Fibroblast of the aortic adventitia (primary cell): ENCODE measurements at regions not wholly inside any gene's neighbourhood (a gene's known extent, or its start where the extent isn't known, plus 50 kb on each side); places are given as distances from the start of the nearest gene placed in this dataset.

Experiments
- DNase-seq: peaks from one replicate; pipeline ENCODE4 v3.0.0-alpha.2; 2010; ENCODE audit warnings: low read depth
- H3K4me3 ChIP-seq: 2 replicates; pipeline ENCODE4 v1.5.1; 2011; ENCODE audit warnings: low read depth, mild to moderate bottlenecking, control low read depth, low read length, moderate library complexity
- TF ChIP-seq, protein P1 (sequence below): IDR thresholded peaks from 2 replicates; pipeline ENCODE4 v1.5.1; 2011; ENCODE audit warnings: mild to moderate bottlenecking, low read length, control low read depth, inconsistent platforms; ENCODE audit not compliant: insufficient read depth

DNA sequence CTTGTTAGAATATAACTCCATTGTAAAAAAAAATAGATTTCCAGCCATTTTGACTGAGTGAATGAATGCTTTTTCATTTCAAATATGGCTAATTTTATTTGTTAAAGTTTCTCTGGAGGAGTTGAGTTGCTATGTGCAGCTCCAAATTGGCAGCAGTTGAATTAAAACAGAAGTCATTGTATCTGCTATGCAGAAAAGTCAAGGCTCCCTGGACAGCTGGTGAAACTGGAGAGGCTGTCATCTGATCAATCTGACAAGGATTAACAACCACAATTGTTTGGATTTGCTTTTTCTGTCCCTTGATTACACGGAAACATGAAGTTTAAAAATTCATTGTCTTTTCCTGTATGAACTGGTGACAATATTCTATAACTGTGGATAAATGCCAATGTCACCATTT is 713.9 kb downstream of the EFNA5 start:
- no peak overlapping the region for H3K4me3 ChIP-seq
- TF ChIP-seq, protein P1, sequence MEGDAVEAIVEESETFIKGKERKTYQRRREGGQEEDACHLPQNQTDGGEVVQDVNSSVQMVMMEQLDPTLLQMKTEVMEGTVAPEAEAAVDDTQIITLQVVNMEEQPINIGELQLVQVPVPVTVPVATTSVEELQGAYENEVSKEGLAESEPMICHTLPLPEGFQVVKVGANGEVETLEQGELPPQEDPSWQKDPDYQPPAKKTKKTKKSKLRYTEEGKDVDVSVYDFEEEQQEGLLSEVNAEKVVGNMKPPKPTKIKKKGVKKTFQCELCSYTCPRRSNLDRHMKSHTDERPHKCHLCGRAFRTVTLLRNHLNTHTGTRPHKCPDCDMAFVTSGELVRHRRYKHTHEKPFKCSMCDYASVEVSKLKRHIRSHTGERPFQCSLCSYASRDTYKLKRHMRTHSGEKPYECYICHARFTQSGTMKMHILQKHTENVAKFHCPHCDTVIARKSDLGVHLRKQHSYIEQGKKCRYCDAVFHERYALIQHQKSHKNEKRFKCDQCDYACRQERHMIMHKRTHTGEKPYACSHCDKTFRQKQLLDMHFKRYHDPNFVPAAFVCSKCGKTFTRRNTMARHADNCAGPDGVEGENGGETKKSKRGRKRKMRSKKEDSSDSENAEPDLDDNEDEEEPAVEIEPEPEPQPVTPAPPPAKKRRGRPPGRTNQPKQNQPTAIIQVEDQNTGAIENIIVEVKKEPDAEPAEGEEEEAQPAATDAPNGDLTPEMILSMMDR, result no peak
- no peak for DNase-seq

DNA sequence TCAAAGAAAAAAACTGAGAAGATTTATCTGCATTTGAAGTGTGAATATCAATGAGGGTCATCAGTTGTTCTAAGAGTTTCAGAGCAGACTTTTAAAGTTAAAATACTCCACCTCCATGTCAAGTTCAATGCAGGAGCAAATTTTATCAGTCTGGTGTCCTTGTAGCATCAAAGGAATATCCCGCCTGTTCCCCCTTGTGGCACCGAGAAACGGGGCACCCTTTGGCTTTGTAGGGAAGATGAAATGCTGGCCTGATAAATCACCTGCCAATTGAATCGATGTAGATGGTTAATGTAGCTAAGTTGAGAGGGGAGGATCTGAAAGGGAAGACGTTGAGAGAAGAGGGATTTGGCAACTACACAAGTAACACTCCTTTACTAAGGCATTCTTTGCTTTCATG is 714.5 kb downstream of the EFNA5 start:
- TF ChIP-seq, protein P1, result no peak
- DNase-seq, result no peak
- no peak overlapping the region for H3K4me3 ChIP-seq

DNA sequence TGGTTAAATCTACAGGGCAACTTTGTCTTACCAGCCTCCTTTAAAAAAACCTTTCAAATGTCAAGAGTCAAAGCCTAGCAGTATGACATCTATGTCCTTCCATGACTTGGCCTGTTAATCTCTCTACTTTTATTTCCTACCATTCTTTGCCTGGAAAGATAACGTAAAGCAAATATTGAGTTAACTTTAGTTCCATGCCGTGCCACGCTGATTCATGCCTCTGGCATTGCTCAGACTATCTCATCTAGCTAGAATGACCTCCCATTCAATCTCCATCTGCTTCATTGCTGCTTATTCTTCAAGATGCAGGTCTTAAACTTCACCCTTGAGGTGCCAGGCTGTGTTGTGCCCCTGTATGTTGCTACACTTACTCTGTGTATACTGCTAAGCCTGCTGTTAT is 729.8 kb downstream of the EFNA5 start:
- DNase-seq, result peak; percentile 2
- TF ChIP-seq, protein P1, result no peak
- H3K4me3 ChIP-seq, result no peak overlapping the region

DNA sequence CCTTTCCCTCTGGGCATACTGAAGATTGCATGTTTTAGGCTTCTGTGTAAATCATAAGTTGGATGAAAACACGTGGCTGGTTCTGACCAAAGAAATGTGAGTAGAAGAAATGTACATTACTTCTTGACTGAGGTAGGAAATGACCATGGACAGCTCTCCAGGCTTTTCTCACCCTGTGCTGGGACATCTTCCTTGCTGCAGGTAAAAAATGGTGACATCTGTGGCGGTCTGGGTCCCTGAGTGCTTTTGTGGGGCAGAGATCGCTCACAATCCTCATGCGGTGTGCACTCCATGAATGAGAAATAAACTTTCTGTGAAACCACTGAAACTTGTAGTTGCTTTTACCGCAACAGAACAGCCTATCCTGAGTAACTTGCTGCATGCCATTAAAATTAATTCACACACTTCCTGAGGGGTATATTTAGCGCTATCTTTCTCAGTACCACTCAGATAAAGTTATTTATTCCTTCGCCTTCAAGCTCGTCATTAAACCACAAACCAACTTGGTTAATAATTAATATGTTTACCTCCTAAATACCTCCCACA is 730.4 kb downstream of the EFNA5 start:
- no peak overlapping the region for H3K4me3 ChIP-seq
- TF ChIP-seq, protein P1, result no peak
- DNase-seq, result no peak

DNA sequence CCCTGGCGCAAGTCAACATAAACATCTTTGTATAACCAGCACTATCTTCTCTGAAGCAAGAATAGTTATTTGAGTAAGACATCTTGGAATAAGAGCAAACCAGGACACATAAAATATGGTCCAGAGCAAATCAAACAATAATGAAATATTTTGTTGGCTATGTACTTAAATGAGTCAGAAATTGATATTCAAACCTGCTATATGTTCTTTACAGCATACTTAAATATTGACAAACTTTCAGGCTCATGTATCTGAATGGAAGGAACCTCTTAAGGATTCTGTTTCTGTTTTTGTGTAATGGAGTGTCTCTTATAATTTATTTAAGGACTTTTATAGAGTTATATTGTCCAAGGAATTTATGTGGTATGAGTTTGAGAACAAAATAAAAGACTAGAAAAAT is 747.3 kb downstream of the EFNA5 start:
- DNase-seq, result no peak
- no peak overlapping the region for H3K4me3 ChIP-seq
- TF ChIP-seq, protein P1, result no peak

DNA sequence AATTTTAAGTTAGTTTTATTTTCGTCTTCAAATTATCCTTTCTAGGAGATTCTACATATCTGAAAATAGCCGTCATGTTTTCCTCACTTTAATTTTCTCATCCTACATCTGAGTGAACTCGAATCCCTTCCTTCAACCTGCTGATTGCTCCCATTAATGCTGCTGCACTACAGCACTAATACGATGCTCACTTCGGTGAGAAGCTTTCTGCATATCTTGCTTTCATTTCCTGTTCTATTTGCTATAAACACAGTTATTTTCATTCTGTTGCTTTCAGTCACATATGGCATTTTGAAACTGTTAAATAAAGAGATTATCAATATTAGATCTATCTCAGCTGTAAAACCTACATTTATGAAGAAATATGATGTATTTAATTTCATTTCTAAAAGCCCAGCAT is 749.2 kb downstream of the EFNA5 start:
- no peak for DNase-seq
- no peak overlapping the region for H3K4me3 ChIP-seq
- TF ChIP-seq, protein P1, result no peak

- no peak overlapping the region for H3K4me3 ChIP-seq
- no peak for DNase-seq
- TF ChIP-seq, protein P1, result no peak
Observed at GRCh38 chr5:106910486-106910885, 760.3 kb downstream of the EFNA5 start.
